Psoas muscle (tissue), 7 donors: ENCODE measurements at regions not wholly inside any gene's neighbourhood (a gene's known extent, or its start where the extent isn't known, plus 50 kb on each side); places are given as distances from the start of the nearest gene placed in this dataset.

ENCODE experiments used
- ATAC-seq, 4 donors: fragments of 200-7000 bp; cut with Tn5 transposase; one replicate each; pipeline ENCODE4 v1.9.1; 2020; ENCODE audit warnings: moderate library complexity in 3 of 4, mild to moderate bottlenecking in 2 of 4
- DNase-seq, 2 donors: peaks; one replicate each; pipeline ENCODE4 v3.0.0-alpha.2; 2020
- H3K27ac ChIP-seq: fragments of 200-600 bp; one replicate; pipeline ENCODE4 v1.8.0; 2022
- H3K27me3 ChIP-seq, 3 donors: fragments of 200-600 bp in 1 of 3; one replicate each; pipeline versions ENCODE4 v1.6.1 to v1.8.0; 2013 to 2022; ENCODE audit warnings: low read length in 2 of 3, mild to moderate bottlenecking in 2 of 3, moderate library complexity in 1 of 3; ENCODE audit not compliant: insufficient read depth in 3 of 3
- H3K36me3 ChIP-seq, 2 donors: fragments of 200-600 bp in 1 of 2; one replicate each; pipeline versions ENCODE4 v1.6.1 to v1.8.0; 2013 to 2022; ENCODE audit warnings: low read depth in 1 of 2, mild to moderate bottlenecking in 1 of 2, moderate library complexity in 1 of 2; ENCODE audit not compliant: insufficient read depth in 1 of 2
- H3K4me1 ChIP-seq: fragments of 200-600 bp; one replicate; pipeline ENCODE4 v1.8.0; 2022
- H3K4me3 ChIP-seq: fragments of 200-600 bp; one replicate; pipeline ENCODE4 v1.8.0; 2022; ENCODE audit warnings: mild to moderate bottlenecking
- H3K9me3 ChIP-seq: fragments of 200-600 bp; one replicate; pipeline ENCODE4 v1.8.0; 2022
- CTCF ChIP-seq: fragments of 200-600 bp; IDR thresholded peaks from one replicate; pipeline ENCODE4 v1.8.0; 2022; ENCODE audit warnings: antibody characterized with exemption
- WGBS, 3 donors: extraction: QIAGEN DNeasy Blood & Tissue Kit; methylation state at CpG; one replicate each; pipeline versions ENCODE4 v1.1.6 to v1.1.7; 2013; 5-methylcytosine and 5-hydroxymethylcytosine counted together
- intact Hi-C, 2 donors: fragments of 100-400 bp; cut with DNase I; formaldehyde crosslinking; loops; one replicate each; pipeline versions ENCODE4 v1.11.0 to v1.14.2; 2022
- donor health status: healthy with polysubstance abuse.
- donor health status: DM: no; HTN: no; CAD: no; lungs with moderate emphysema.
- donor health status: Bipolar disorder and iron deficiency.
- donor health status: healthy.
- donor health status: DM: yes; HTN: yes; CAD: no.
- donor health status: DM: no; HTN: no; CAD: no.
- donor health status: DM: yes; HTN: yes; CAD: no.

- Histone ChIP-seq H3K4me3 (no peak overlapping the region), H3K4me1 (no peaks in the 10 kb centered on the region), H3K27me3 (peaks cover 0 to 2% (median 0%) of the 10 kb centered on the region in 3 donors), H3K36me3 (no peaks in the 10 kb centered on the region), H3K27ac (no peak overlapping the region), H3K9me3 (no peaks in the 10 kb centered on the region)
- DNase-seq (no peak), ATAC-seq (no peak)
- no peak for TF ChIP-seq CTCF
- 59 to 65% (median 63%) methylated on average over 2 of the region's 2 CpGs for WGBS, 3 donors
- intact Hi-C loops: no loop called here
Measured at GRCh38 chr5:167512111-167512510, 779.3 kb upstream of the WWC1 start.

- Histone ChIP-seq H3K27me3 (peaks cover 0 to 2% (median 0%) of the 10 kb centered on the region in 3 donors), H3K4me3 (no peak overlapping the region), H3K9me3 (no peaks in the 10 kb centered on the region), H3K4me1 (no peaks in the 10 kb centered on the region), H3K36me3 (no peaks in the 10 kb centered on the region), H3K27ac (no peak overlapping the region)
- DNase-seq (no peak), ATAC-seq (no peak)
- 69 to 76% (median 73%) methylated on average over 7 of the region's 7 CpGs for WGBS, 3 donors
- intact Hi-C loops: no loop called here
- no peak for TF ChIP-seq CTCF
Measured at GRCh38 chr5:167513381-167513780, 778.1 kb upstream of the WWC1 start.

GRCh38 chr5:167514461-167514860 is 777.0 kb upstream of the WWC1 start:
- no peak for DNase-seq
- intact Hi-C loops: no loop called here
- Histone ChIP-seq H3K36me3 (no peaks in the 10 kb centered on the region), H3K9me3 (no peaks in the 10 kb centered on the region), H3K4me1 (no peaks in the 10 kb centered on the region), H3K4me3 (no peak overlapping the region), H3K27me3 (peaks cover 0 to 2% (median 0%) of the 10 kb centered on the region in 3 donors), H3K27ac (no peak overlapping the region)
- no peak for ATAC-seq
- TF ChIP-seq CTCF: no peak
- 66 to 90% (median 88%) methylated on average over 1 to 2 of the region's 2 CpGs for WGBS, 3 donors

- WGBS, 3 donors: 57 to 64% (median 62%) methylated on average over 3 of the region's 3 CpGs
- Histone ChIP-seq H3K36me3 (no peaks in the 10 kb centered on the region), H3K4me1 (no peaks in the 10 kb centered on the region), H3K4me3 (no peak overlapping the region), H3K27me3 (no peaks in the 10 kb centered on the region), H3K9me3 (no peaks in the 10 kb centered on the region), H3K27ac (no peak overlapping the region)
- intact Hi-C loops: no loop called here
- ATAC-seq (no peak), DNase-seq (no peak)
- TF ChIP-seq CTCF: no peak
Measured at GRCh38 chr5:167525004-167525403, 766.4 kb upstream of the WWC1 start.

GRCh38 chr5:167528651-167529050 is 762.8 kb upstream of the WWC1 start:
- WGBS, 3 donors: 75 to 80% (median 75%) methylated on average over 6 of the region's 6 CpGs

More at GRCh38 chr5:167528651-167529050, 762.8 kb upstream of the WWC1 start:
- Histone ChIP-seq H3K4me1 (no peaks in the 10 kb centered on the region), H3K27ac (no peak overlapping the region), H3K9me3 (no peaks in the 10 kb centered on the region), H3K36me3 (no peaks in the 10 kb centered on the region), H3K4me3 (no peak overlapping the region), H3K27me3 (no peaks in the 10 kb centered on the region)
- TF ChIP-seq CTCF: no peak
- DNase-seq (no peak), ATAC-seq (no peak)
- intact Hi-C loops: no loop called here
